Left cardiac atrium (tissue), 4 donors: ENCODE measurements at regions not wholly inside any gene's neighbourhood (a gene's known extent, or its start where the extent isn't known, plus 50 kb on each side); places are given as distances from the start of the nearest gene placed in this dataset.

Experiments
- ATAC-seq, 2 donors: fragments of 200-7000 bp; cut with Tn5 transposase; one replicate each; pipeline ENCODE4 v1.9.1; 2020; ENCODE audit warnings: mild to moderate bottlenecking in 2 of 2, moderate library complexity in 2 of 2
- DNase-seq: peaks from one replicate; pipeline ENCODE4 v3.0.0-alpha.2; 2020
- intact Hi-C, 2 donors: fragments of 100-400 bp; cut with DNase I; formaldehyde crosslinking; loops; one replicate each; pipeline versions ENCODE4 v1.14.1 to v1.15.1; 2022 to 2023
- donor health status: DM: no; HTN: yes; CAD: no.
- donor health status: DM: no; HTN: yes; CAD: no; lungs with severe emphysema.
- donor health status: DM: yes; HTN: yes; CAD: no.
- donor health status: Dilated cardiomyopathy.

- ATAC-seq (no peak), DNase-seq (no peak)
- intact Hi-C loops, result no loop called here
Observed at GRCh38 chr9:78547831-78548230, 250.9 kb downstream of the PSAT1 start.

DNA sequence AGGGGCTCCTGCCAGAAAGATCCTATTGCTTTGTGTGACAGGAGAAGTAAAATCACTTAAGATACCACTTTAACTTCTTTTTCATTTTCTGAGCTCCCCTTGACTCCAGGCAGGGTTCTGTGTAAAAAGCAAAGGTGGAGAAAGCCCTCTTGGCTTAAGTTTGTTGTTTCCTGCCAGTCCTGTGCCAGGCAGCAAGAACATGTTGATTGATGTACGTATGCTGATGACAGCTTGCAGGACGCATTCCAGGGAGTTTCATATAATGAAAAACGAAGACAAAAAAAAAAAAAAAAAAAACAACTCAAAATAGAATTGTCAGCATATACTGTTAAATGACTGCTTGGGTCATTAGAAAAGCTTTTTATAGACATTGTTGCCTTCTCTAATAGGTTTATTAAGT is 251.7 kb downstream of the PSAT1 start:
- intact Hi-C loops, result no loop called here
- ATAC-seq, result no peak
- no peak for DNase-seq

DNA sequence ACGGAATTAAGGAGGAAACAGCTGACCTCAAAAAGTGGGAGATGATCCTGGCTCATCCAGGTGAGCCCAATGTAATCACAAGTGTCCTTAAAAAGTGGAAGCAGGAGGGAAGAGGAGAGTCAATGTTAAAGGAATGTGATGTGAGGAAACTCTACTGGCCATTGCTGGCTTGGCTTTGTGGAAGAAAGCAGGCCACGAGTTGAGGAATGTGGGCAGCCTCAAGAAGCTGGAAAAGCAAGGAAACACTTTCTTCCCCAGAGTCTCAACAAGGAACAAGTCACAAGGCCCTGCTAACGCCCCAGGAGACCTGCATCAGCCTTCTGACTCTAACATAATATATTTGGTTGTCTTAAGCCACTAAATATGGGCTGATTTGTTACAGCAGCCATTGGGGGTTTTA is 252.8 kb downstream of the PSAT1 start:
- intact Hi-C loops, result no loop called here
- no peak for ATAC-seq
- no peak for DNase-seq

- no peak for ATAC-seq
- intact Hi-C loops, result no loop called here
Observed at GRCh38 chr9:78552802-78553201, 255.9 kb downstream of the PSAT1 start.

DNA sequence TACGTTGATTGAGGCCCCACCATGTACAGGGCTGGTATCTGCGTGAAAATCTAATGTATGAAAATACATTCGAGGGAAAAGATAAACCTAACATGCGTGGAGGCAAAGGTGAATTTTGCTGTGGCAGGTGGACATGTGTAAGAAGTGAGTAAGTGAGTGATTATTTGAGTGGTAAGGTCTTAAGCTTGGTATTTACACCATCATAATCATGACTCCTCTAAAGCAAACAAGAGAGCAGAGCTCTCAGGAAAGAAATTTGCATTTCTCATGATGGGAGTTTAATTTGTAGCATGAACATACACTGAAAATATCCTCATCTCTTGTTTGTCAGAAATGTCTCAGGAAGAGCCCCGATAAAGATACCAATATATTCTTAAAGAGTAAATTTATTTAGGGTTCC is 260.6 kb downstream of the PSAT1 start:
- intact Hi-C loops, result no loop called here
- ATAC-seq, result no peak
- no peak for DNase-seq

More at GRCh38 chr9:78552802-78553201, 255.9 kb downstream of the PSAT1 start:
- no peak for DNase-seq

DNA sequence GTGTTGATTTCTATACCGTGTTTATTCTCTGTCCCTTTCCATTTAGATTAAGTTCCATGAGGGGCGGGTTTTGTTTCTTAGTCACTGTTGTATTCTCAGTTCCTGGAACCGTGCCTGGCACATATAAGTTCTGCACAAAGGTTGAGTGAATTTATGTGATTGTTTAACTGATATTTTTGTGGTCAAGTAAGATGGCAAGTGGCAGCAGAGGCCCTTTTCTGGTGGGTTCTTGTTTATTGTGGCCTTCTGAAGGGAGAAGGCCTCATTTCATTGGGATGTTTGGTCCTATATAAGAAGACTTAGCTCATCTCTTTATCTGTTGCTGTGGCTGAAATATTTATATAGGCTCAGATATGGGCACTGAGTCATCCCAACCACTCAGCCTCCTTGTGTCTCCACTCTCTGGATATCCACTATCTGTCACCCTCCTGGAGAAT is 262.5 kb downstream of the PSAT1 start:
- DNase-seq, result no peak
- intact Hi-C loops, result no loop called here
- ATAC-seq, result no peak

GRCh38 chr9:78562021-78562420 is 265.1 kb downstream of the PSAT1 start:
- no peak for DNase-seq
- no peak for ATAC-seq
- intact Hi-C loops, result no loop called here

DNA sequence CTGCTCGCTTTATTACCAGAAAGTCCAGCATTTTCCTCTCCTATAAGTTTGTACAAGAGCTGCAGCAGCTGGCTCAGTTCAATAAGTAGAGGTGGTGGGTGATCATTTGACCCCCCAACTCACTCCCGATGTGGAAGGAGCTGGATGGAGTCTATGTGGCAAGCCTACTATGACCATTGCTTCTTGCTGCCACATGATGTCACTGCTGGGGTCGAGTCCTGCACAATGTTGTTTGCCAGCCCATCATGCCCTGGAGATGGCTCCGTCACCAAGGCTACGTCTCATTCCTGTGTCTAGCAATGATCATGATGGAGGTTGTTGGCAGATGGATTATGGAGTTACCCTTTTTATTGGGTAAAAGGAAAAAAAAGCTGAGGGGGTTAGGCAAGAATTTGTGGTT is 266.3 kb downstream of the PSAT1 start:
- intact Hi-C loops, result no loop called here
- no peak for ATAC-seq
- no peak for DNase-seq

DNA sequence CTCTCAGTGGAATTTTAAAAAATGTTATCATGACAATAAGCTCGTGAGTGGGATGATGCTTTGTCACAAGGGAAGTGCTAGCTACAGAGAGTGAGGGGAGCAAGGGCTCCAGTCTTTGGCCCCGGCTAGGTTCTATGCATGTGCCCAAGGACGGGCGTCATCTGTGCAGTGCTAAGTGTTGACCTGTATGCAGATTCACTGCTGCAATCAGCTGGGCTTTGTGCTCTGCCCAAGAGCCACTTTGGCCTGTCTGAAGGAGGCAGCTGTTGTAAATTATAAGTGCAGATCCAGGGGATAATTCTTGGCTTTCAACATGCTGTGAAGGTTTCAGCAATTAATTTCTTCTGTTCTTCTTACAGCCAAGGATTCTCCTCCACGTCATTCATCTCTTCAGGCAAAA is 268.6 kb downstream of the PSAT1 start:
- no peak for ATAC-seq

DNA sequence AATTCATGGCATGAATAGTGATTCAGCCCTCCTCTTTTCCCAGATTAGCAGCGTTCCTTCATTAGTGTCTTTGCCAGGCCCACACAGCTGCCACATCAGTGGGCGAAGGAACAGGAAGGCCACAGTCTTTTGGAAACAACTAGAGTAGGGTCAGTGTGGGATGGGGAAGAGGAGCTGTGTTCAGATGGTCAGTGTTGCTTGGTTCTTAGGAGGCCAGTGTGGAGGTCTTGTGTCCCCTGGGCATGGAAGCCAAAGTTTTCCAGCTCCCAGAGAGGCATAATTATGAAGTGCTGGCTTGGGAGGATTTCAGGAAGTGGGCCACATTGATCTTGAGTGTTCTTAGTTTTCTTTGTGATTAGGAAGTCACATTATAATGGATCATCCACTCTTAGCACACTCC is 269.6 kb downstream of the PSAT1 start:
- DNase-seq (no peak), ATAC-seq (no peak)
- intact Hi-C loops, result no loop called here

More for the DNA sequence above, 268.6 kb downstream of the PSAT1 start:
- DNase-seq, result no peak
- intact Hi-C loops, result no loop called here

DNA sequence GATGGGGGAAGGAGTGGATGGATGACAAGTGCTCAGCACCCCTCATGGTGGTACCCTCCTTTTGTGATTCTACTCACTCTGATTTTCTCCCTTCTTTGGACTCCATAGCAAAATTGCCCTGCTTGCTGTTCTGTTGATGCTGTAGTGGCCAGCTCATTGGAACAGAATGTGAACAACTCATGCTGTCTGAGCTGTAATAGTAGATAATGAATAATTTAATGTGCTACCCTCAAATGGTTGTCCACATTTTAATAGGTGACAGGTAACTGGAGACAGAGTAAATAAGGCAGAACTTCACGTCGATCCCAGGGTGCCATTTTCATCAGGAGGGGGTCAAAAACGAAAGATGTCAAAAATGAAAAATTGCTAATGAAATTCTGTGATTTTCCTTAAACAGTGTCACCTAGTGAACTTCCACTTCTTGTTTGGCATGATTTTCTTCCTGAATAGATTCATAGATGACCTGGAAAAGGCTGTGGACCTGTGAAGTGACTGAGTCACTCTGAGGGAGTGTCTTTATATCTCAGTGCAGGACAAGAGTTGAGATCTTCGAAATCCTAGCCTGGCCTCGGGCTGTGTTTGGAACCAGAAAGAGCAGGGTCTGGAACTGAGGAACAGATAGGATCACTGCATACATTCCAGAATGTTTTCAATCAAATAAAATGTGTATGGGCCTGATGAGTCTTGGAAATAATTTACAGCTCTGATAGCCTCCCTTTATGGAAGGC is 270.2 kb downstream of the PSAT1 start:
- intact Hi-C loops, result no loop called here
- no peak for DNase-seq
- ATAC-seq, result no peak

DNA sequence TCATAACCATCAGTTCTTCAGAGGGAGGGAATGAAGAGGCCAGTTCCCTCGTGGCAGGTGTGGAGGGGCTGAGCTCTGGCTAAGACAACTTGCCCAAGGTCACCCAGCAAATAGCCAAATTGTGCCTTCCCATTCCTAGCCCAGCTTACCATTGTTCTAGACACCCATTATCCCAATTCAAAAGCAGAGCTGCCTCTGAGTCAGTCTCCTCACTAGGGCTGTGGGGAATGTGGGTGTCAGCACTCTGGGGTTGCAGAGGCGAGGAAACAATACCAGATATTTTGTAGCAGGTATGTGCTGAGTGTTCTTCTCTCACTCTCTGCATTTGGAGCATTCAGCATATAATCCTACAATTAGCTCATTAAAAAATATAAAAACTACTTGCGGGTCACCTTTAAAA is 270.8 kb downstream of the PSAT1 start:
- ATAC-seq, result no peak
- intact Hi-C loops, result no loop called here
- no peak for DNase-seq

- intact Hi-C loops, result no loop called here
- DNase-seq, result no peak
Observed at GRCh38 chr9:78568774-78569173, 271.8 kb downstream of the PSAT1 start.

DNA sequence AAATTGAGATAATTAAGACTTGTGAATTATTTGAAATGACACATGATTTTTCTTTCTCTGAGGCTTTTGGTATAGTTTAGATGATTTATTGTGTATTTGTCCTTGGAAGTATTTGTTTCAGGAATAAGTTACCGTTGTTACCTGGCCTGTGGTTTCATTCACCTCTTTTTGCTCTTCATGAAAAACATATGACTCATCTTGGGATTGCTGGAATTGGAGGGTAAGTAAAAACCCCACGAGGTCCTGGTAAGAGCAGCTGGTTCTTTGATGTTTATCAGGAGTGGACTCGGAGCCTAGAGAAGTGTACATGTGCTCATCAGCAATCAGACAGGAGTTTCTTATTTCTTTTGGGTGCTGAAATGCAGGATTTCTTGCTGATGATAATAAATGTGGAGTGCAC is 275.3 kb downstream of the PSAT1 start:
- intact Hi-C loops, result no loop called here
- ATAC-seq, result no peak
- no peak for DNase-seq

More at GRCh38 chr9:78568774-78569173, 271.8 kb downstream of the PSAT1 start:
- no peak for ATAC-seq

DNA sequence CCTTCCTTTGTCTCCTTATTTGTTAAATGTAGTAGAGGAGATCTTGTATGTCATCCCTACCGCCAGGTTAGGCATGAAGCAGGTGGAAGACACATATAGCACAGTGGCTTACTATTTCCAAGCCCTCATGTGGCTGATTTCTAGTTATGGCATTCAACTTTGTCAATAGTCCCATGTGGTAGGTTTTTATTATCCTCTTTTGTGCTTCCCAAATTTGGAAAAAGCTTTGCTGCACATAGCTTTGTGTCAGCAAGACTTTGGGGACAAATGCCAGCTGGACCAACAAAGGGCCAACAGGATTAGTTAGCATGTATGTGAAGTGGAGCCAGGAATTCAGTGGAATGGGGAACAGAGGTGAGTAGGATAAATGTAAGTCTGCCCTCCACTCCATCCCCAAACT is 276.3 kb downstream of the PSAT1 start:
- DNase-seq, result no peak
- ATAC-seq, result no peak
- intact Hi-C loops, result no loop called here

DNA sequence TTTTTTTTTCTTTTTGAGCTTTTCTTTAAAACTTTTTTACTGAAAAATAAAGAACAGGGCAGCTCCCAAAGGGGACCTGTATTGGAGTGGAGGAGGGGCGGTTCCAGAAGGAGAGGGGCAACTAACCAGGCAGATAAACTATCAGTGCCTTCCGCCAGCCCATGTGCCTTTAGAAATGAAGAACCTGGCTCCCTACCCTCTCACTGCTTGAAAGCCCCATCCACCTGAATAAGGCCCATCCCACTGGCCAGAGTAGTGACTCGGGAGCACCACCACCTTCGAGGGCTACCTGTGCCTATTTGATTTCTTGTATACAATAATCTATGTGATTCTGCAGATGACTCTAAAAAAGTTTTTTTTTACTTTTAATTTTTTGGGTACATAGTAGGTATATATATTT is 276.7 kb downstream of the PSAT1 start:
- no peak for ATAC-seq
- intact Hi-C loops, result no loop called here

DNA sequence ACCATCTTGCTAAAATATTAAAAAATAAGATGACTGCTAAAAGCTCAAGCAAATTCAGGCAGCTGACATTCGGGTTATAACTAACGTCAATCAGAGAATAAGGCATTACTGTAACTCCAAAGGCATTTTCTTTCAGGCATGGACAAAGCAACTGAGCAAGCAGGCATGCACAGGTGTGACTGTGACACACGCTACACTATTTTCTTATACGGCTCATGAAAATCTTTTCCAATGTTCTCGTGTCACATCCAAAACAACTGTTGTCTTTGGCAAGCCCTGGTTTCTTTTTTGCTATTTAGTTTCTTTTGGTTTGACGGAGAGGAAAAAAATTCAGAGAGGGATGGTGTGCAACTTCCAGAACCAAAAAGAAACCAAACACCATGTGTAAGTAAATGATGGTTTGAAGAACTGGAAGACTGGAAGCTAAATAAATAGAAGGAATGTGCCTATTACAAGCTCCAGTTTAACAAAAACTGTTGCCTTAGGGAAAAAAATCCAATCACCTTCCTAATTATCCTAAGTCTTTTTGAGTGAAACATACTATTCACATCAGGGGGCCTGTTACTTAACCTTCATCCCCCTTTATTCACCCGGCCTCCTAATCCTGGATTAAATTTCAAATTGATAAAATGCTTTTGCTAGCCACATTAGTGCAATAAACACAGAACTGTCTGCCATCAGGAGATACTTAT is 277.6 kb downstream of the PSAT1 start:
- DNase-seq (no peak), ATAC-seq (no peak)
- intact Hi-C loops, result no loop called here

More for the DNA sequence above, 276.7 kb downstream of the PSAT1 start:
- DNase-seq, result no peak

GRCh38 chr9:78575081-78575480 is 278.2 kb downstream of the PSAT1 start:
- ATAC-seq, result no peak

GRCh38 chr9:78575771-78576170 is 278.8 kb downstream of the PSAT1 start:
- DNase-seq, result no peak
- intact Hi-C loops, result no loop called here
- no peak for ATAC-seq

More at GRCh38 chr9:78575081-78575480, 278.2 kb downstream of the PSAT1 start:
- no peak for DNase-seq
- intact Hi-C loops, result no loop called here

- no peak for ATAC-seq
- DNase-seq, result no peak
- intact Hi-C loops, result no loop called here
Observed at GRCh38 chr9:78577156-78577906, 280.4 kb downstream of the PSAT1 start.
